Activated T-cell treated with anti-CD3 and anti-CD28 coated beads, Interleukin-2, amount 50 U/mL, for 72 hours (primary cell): ENCODE measurements at regions not wholly inside any gene's neighbourhood (a gene's known extent, or its start where the extent isn't known, plus 50 kb on each side); places are given as distances from the start of the nearest gene placed in this dataset.

ENCODE experiments used
- ATAC-seq, 2 donors: fragments of 150-1000 bp; cut with Tn5 transposase; replicated peaks in 1 of 2; 2 replicates each; pipeline ENCODE4 v1.10.0; 2021; ENCODE audit warnings: moderate library complexity in 2 of 2, mild to moderate bottlenecking in 1 of 2
- DNase-seq, 2 donors: peaks; one replicate each; pipeline ENCODE4 v3.0.0; 2021 to 2022; ENCODE audit warnings: mixed read lengths in 1 of 2
- H3K27ac Mint-ChIP-seq: one replicate; pipeline ENCODE4 v1.8.0; 2022; ENCODE audit warnings: mild to moderate bottlenecking, moderate library complexity, mixed read lengths
- H3K27me3 Mint-ChIP-seq: one replicate; pipeline ENCODE4 v1.8.0; 2022; ENCODE audit warnings: low read depth, mixed read lengths
- H3K36me3 Mint-ChIP-seq, 2 donors: one replicate each; pipeline ENCODE4 v1.8.0; 2022; ENCODE audit warnings: mixed read lengths in 2 of 2, mild to moderate bottlenecking in 1 of 2; ENCODE audit not compliant: insufficient read depth in 2 of 2
- H3K4me1 Mint-ChIP-seq: one replicate; pipeline ENCODE4 v1.8.0; 2022; ENCODE audit warnings: low read depth, mixed read lengths
- H3K4me3 Mint-ChIP-seq, 2 donors: one replicate each; pipeline ENCODE4 v1.8.0; 2022; ENCODE audit warnings: mild to moderate bottlenecking in 2 of 2, mixed read lengths in 2 of 2, moderate library complexity in 2 of 2
- H3K9me3 Mint-ChIP-seq, 2 donors: one replicate each; pipeline ENCODE4 v1.8.0; 2022; ENCODE audit warnings: mixed read lengths in 2 of 2

DNA sequence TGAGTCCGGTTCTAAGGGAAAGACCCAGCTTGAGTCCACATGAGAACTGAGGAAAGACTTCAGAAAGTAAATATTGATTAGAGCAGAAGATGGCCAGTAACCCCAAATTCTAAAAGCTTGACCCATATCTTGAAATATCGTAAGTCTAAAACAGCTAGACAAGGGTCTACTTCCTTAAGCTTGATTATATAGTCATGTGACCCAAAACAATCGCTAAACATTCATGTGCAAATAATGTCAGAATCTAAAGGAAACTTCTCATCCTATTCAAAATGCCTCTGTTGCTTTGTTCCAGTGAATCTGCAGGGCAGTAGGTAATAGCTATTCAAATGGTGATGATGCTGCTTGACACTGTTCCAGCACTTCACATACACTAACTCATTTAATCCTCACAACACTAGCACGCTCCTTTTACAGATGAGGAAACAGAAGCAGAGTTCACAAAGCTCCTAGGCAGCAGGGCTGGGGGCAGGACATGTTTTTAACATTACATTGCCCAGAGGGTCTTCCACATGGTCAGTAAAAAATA lies 52.6 kb downstream of the TCF20 start:
- H3K27me3 Mint-ChIP-seq = no peaks in the 10 kb centered on the region
- H3K36me3 Mint-ChIP-seq = peaks cover 3 to 7% of the 10 kb centered on the region in 2 donors
- peak overlapping the region; percentile 56 to 79 for H3K4me3 Mint-ChIP-seq
- H3K9me3 Mint-ChIP-seq = no peaks in the 10 kb centered on the region
- peak overlapping the region; percentile 76 for H3K27ac Mint-ChIP-seq
- ATAC-seq (no peak), DNase-seq (no peak)
- peaks cover 55% of the 10 kb centered on the region for H3K4me1 Mint-ChIP-seq

DNA sequence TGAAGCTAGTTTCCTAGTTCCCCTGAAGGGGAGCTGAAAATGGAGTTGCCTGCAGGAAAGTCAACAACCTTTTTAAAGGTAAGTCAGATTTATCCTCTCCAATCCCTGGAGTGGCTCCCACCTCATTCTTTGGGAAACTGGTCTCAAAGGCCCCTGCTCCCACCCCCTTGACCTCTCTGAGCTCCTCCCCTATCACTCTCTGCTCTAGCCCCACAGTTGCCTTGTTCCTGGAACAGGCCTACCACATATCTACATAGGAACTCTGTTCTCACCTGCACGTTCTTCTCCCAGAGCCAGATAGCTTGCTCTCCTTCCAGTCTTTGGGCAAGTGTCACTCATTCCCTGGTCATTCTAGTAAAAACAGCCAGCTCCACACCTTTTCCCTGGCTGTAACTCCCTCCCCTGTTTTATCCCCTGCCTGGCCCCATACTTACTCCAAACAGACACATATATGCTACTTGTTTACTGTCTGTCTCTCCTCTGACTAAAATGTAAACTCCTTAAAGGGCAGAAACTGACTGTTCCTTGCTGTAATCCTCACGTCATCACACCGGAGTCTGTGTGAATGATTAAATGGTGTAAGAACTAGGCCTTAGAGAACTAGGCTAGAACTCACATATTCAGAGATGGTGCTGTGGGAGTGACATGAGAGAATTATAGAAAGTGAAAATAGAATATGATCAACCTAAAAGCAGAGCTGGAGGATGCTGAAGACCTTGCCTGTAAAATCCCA lies 53.3 kb downstream of the TCF20 start:
- DNase-seq (peak; percentile 21 to 50), ATAC-seq (peak; percentile 93 to 95)
- H3K4me1 Mint-ChIP-seq = peaks cover 49% of the 10 kb centered on the region
- no peaks in the 10 kb centered on the region for H3K27me3 Mint-ChIP-seq
- H3K36me3 Mint-ChIP-seq = peaks cover 3 to 7% of the 10 kb centered on the region in 2 donors
- H3K4me3 Mint-ChIP-seq = peak overlapping the region; percentile 56 to 79
- peak overlapping the region; percentile 76 for H3K27ac Mint-ChIP-seq
- no peaks in the 10 kb centered on the region for H3K9me3 Mint-ChIP-seq

DNA sequence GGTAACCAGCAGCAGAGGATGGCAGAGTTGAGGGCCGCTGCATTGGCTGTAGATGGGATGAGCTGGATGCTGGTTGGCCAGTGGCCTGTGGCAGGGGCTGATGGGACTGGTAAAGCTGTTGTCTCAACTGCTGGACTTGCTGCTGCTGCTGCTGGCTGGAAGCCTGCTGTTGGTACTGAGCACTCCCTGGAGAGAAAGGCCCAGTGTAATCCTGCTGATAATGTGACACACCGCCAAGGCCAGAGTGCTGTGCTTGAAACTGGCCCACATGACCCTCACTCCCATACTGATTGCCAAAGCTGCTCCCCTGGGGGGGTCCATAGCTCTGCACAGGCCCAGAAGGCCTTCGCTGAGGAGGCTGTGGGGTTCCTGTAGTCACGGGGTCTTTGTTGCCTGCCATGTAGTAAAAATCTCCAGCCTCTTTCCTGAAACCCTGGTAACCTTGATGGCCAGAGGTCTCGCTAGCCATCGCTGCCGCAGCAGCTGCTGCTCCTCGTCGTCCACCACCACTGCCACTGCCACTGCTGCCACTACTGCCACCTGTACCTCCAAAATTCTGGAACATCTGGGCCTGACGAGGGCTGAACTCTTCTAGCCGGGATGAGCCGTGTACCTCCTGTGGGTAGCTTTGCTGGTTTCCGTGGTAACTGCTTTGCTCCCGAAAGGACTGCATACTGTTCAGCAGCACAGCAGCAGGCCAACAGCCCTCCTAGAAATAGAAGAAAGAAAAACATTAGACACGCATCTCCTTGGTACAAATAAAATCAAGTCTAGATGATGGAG lies 55.6 kb downstream of the TCF20 start:
- Mint-ChIP-seq H3K27ac (no peak overlapping the region), H3K4me3 (no peak overlapping the region), H3K27me3 (no peaks in the 10 kb centered on the region), H3K4me1 (peaks cover 38% of the 10 kb centered on the region), H3K9me3 (no peaks in the 10 kb centered on the region), H3K36me3 (peaks cover 6 to 7% of the 10 kb centered on the region in 2 donors)
- DNase-seq = no peak
- ATAC-seq = no peak

DNA sequence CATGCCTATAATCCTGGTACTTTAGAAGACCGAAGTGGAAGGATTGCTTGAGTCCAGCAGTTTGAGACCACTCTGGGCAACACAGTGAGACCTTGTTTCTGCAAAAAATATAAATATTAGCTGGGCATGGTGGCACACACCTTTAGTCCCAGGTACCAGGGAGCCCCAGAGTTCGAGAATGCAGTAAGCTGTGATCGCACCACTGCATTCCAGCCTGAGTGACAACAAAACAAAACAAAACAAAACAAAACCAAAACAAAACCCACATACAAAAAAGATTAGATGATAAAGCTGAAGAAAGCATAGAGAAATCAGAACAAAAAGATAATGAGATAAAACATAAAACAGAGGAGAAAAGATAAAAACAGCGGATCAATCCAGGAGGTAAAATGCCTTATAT lies 62.1 kb downstream of the TCF20 start:
- Mint-ChIP-seq H3K27me3 (no peaks in the 10 kb centered on the region), H3K4me3 (peak overlapping the region; percentile 2 to 84), H3K4me1 (peaks cover 44% of the 10 kb centered on the region), H3K27ac (peak overlapping the region; percentile 90), H3K36me3 (peaks cover 7% of the 10 kb centered on the region in 2 donors), H3K9me3 (no peaks in the 10 kb centered on the region)
- no peak for ATAC-seq
- no peak for DNase-seq

DNA sequence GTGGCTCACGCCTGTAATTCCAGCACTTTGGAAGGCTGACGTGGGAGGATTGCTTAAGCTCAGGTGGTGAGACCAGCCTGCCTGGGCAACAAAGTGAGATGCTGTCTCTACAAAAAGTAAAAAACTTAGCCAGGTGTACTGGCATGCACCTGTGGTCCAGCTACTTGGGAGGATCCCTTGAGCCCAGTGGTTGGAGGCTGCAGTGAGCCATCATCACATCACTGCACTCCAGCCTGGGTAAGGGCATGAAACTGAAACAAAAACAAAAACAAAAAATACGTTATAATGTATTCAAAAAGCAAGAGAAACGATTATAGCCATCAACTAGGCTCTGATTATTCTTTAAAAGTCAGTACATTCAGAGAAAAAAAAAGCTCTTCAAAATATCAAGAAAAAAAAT lies 62.5 kb downstream of the TCF20 start:
- peaks cover 7% of the 10 kb centered on the region in 2 donors for H3K36me3 Mint-ChIP-seq
- DNase-seq (no peak), ATAC-seq (peak in 1 of 2 donors; percentile 55)
- H3K27me3 Mint-ChIP-seq = no peaks in the 10 kb centered on the region
- peaks cover 49% of the 10 kb centered on the region for H3K4me1 Mint-ChIP-seq
- H3K4me3 Mint-ChIP-seq = peak overlapping the region; percentile 39 to 84
- H3K27ac Mint-ChIP-seq = peak overlapping the region; percentile 90
- H3K9me3 Mint-ChIP-seq = no peaks in the 10 kb centered on the region

DNA sequence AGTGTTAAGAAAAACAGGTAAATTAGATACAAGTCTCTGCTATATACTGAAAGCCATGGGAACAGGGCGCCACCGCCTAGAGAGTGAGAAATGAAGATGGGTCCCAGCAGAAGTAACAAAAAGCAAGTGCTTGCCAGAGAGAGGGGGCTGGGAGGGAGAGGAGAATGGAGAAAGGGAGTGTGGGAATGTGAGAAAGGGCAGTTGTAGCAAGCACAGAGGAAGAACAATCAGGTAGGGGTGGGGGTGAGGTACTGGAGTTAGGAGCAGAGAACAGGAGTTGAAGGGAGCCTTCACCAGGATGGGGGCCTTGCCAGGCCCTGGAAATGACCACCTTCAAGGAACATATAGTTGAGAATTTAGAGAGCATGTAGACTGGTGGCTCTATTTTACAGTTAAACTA lies 66.8 kb downstream of the TCF20 start:
- Mint-ChIP-seq H3K4me1 (peaks cover 54% of the 10 kb centered on the region), H3K27me3 (no peaks in the 10 kb centered on the region), H3K27ac (peak overlapping the region; percentile 93), H3K4me3 (peak overlapping the region in 1 of 2 donors; percentile 92), H3K9me3 (no peaks in the 10 kb centered on the region), H3K36me3 (peaks cover 5 to 14% of the 10 kb centered on the region in 2 donors)
- ATAC-seq (no peak), DNase-seq (no peak)

DNA sequence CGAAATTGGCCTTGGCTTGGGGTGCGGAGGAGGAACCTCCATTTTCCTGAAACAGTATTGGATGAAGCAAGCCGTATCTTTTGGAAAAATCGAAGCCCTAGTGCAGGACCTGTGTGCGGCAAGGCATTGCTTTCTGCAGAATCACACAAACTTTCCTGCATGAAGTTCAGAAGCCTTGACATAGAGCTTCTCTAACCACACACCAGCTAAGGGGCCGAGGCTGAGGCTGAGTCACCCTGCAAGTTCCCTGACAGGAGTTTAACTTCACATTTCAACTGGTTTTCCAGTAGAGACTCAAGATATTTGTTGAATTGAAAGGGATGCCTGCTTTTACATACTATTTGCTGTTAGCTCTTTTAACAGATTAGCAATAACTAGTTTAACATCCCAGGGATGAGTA lies 67.8 kb downstream of the TCF20 start:
- Mint-ChIP-seq H3K27ac (peak overlapping the region; percentile 93), H3K9me3 (no peaks in the 10 kb centered on the region), H3K4me3 (peak overlapping the region; percentile 86 to 92), H3K36me3 (peaks cover 5 to 14% of the 10 kb centered on the region in 2 donors), H3K4me1 (peaks cover 46% of the 10 kb centered on the region), H3K27me3 (no peaks in the 10 kb centered on the region)
- peak; percentile 83 to 88 for ATAC-seq
- DNase-seq = peak; percentile 53 to 61

DNA sequence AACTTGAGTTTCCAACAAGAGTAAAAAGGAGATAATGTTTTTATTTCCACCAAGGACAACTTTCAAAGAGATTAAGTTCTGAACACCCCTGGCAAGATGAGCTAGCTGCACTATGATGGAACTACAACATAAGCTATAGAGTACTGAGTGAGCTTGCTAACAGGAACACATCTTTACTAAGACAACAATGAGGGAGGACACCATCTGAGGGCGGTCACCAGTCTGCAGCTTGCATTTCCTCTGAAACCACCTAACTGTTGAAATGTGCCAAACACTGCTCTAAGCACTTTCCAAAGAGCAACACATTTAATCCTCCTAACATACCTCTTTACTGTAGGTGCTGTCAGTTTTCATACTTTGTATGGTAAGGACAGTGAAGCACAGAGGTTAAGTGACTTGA lies 68.4 kb downstream of the TCF20 start:
- Mint-ChIP-seq H3K4me1 (peaks cover 47% of the 10 kb centered on the region), H3K9me3 (no peaks in the 10 kb centered on the region), H3K4me3 (peak overlapping the region; percentile 86 to 92), H3K27ac (peak overlapping the region; percentile 79), H3K27me3 (no peaks in the 10 kb centered on the region), H3K36me3 (peaks cover 5 to 14% of the 10 kb centered on the region in 2 donors)
- ATAC-seq (peak; percentile 74 to 89), DNase-seq (no peak)

DNA sequence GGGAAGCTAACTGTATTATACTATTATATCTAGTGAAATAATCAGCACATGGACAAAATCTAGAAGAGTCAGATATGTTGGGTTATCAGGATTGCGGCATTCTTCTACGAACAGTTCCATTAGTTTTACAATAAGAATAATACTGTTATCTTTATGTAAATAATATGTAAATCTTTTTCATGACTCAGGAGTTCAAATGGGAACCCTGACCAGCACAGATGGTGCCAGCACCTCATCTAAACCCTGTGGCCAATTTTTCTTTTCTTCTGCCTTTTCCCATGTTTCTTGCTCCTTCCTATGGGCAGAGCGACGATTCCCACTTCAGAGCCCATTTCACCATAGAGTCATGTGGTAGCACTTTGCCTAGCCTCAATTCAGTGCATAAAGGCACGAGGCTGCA lies 68.4 kb upstream of the CYP2D6 start:
- Mint-ChIP-seq H3K4me1 (peaks cover 64% of the 10 kb centered on the region), H3K27me3 (no peaks in the 10 kb centered on the region), H3K27ac (no peak overlapping the region), H3K36me3 (peaks cover 2 to 10% of the 10 kb centered on the region in 2 donors), H3K9me3 (no peaks in the 10 kb centered on the region), H3K4me3 (no peak overlapping the region)
- ATAC-seq (no peak), DNase-seq (no peak)

DNA sequence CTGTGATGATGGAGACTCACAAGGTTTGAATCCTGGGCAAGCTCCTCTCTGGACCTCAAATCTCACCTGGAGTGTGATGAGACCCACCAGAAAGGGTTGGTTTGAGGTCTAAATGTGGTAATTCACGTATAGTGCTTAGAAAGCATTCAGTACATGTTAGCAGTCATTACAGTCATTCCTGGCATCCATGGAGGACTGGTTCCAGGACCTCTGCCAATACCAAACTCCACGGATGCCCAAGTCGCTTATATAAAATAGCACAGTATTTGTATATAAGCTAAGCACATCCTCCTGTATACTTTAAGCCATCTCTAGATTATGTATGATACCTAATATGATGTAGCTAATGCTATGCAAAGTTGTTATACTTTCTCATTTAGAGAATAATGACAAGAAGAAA lies 67.6 kb upstream of the CYP2D6 start:
- ATAC-seq (no peak), DNase-seq (no peak)
- Mint-ChIP-seq H3K4me3 (no peak overlapping the region), H3K27me3 (no peaks in the 10 kb centered on the region), H3K9me3 (no peaks in the 10 kb centered on the region), H3K4me1 (peaks cover 64% of the 10 kb centered on the region), H3K36me3 (peaks cover 2 to 10% of the 10 kb centered on the region in 2 donors), H3K27ac (no peak overlapping the region)

DNA sequence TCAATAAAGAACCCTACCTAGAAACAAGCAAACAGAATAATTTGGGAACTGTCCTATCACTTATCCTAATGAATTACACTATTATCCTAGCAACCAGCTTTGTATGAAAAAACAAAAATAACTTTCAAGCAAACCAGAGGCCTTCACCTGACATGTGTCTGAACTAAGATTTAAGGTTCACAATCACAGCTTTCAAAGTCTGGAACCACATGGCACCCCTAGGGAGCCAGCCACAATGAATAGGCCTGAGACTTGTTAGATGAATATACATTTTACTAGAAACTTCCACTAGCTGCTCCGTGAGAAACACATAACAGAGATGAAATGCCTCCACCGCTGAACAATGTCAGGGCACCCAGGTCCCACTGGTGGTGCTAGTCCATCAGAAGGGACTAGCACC lies 65.8 kb upstream of the CYP2D6 start:
- ATAC-seq (no peak), DNase-seq (no peak)
- peaks cover 64% of the 10 kb centered on the region for H3K4me1 Mint-ChIP-seq
- H3K4me3 Mint-ChIP-seq = no peak overlapping the region
- H3K9me3 Mint-ChIP-seq = no peaks in the 10 kb centered on the region
- no peaks in the 10 kb centered on the region for H3K27me3 Mint-ChIP-seq
- no peak overlapping the region for H3K27ac Mint-ChIP-seq
- peaks cover 2 to 6% of the 10 kb centered on the region in 2 donors for H3K36me3 Mint-ChIP-seq

DNA sequence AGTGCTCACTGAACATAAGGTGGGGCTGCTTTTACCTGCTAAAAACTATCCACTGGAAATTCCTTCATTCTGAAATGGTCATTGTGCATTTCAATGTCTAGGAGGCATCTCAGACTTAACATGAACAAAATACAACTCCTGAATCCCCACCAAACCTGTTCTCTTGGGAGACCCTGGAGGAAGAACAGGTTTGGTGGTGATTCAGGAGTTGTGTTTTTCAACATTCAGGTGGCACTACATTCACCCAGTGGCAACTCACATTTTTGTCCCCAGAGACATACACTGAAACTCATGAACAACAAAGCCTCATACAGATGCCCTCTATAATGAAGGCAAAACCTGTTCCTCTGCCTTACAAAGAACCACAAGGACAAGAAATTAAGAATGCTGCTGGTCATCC lies 64.3 kb upstream of the CYP2D6 start:
- no peaks in the 10 kb centered on the region for H3K36me3 Mint-ChIP-seq
- H3K4me1 Mint-ChIP-seq = peaks cover 68% of the 10 kb centered on the region
- no peak for ATAC-seq
- H3K27me3 Mint-ChIP-seq = no peaks in the 10 kb centered on the region
- H3K4me3 Mint-ChIP-seq = no peak overlapping the region
- no peak for DNase-seq
- no peaks in the 10 kb centered on the region for H3K9me3 Mint-ChIP-seq
- peak overlapping the region; percentile 70 for H3K27ac Mint-ChIP-seq

DNA sequence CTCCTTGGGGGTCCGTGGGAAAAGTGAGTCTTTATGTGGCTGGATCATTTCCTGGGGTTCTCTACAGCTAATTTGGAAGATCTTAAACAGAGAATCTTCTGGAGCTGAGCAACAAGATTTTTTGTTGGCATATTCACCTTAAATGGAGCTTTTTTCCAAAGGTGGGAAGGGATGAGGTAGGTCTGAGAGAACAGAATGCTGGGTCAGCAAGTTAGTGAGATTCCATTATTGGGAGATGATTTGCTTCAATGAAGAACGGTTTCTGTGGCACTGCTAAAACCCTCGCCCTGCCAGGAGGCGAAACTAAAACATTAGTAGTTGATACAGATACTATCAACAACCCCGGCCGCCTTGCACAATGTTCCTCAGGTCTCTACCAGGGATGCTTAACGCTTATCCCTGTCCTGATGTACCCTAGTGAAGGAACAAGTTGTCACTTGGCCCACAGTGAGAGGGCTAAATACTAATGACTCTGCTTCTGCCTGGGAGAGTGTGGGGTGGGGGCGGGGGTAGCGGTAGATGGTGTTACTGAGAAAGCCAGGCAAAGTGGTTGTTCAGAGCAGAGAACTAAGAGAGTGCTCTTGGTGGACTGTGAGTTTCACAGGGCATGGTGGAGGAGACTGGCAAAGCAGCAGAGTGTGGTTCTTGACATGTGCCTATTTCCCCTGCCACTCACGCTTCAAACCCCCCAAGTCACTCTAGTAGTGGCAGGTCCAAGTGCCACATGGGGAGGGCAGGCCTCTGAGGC lies 63.7 kb upstream of the CYP2D6 start:
- Mint-ChIP-seq H3K27me3 (no peaks in the 10 kb centered on the region), H3K27ac (peak overlapping the region; percentile 31), H3K4me1 (peaks cover 71% of the 10 kb centered on the region), H3K4me3 (peak overlapping the region in 1 of 2 donors; percentile 41), H3K9me3 (no peaks in the 10 kb centered on the region), H3K36me3 (no peaks in the 10 kb centered on the region)
- ATAC-seq = peak in 1 of 2 donors; percentile 27
- DNase-seq = no peak
